ENCODE measurements at regions not wholly inside any gene's neighbourhood (a gene's known extent, or its start where the extent isn't known, plus 50 kb on each side); places are given as distances from the start of the nearest gene placed in this dataset.

- ChIA-PET CTCF (no interaction called here), POLR2A (no interaction called here)
- Mint-ChIP-seq H3K4me3 (no peak overlapping the region), H3K27me3 (ENCODE audit: low read depth) (peaks cover 72% of the 10 kb centered on the region), H3K36me3 (no peaks in the 10 kb centered on the region), H3K4me1 (peaks cover 32% of the 10 kb centered on the region), H3K27ac (no peak overlapping the region), H3K9me3 (no peaks in the 10 kb centered on the region)
- no peak for ATAC-seq
- TF ChIP-seq TCF7 (CRISPR knock-in tag; IDR thresholded peaks at IDR 0.05; ENCODE audit: low read depth): no peak
- no peak for TF ChIP-seq SMAD3 (CRISPR knock-in tag; IDR thresholded peaks at IDR 0.05; ENCODE audit: borderline replicate concordance)
- DNase-seq (ENCODE audit: low spot score): no peak
Observed at GRCh38 chr13:61204025-61204424, 211.6 kb downstream of the PCDH20 start.

- TF ChIP-seq TEAD4 (CRISPR knock-in tag; IDR thresholded peaks at IDR 0.05) (no peak), ZNF423 (CRISPR knock-in tag; IDR thresholded peaks at IDR 0.05) (peak; percentile 61), ZNF219 (CRISPR knock-in tag; IDR thresholded peaks at IDR 0.05; ENCODE audit: borderline replicate concordance) (no peak), ZNF512 (CRISPR knock-in tag; IDR thresholded peaks at IDR 0.05; ENCODE audit: borderline replicate concordance) (no peak), E2F4 (CRISPR knock-in tag; IDR thresholded peaks at IDR 0.05; ENCODE audit: borderline replicate concordance, low read depth) (no peak), AFF4 (CRISPR knock-in tag; IDR thresholded peaks at IDR 0.05; ENCODE audit: borderline replicate concordance) (no peak)
- H3K9me3 Mint-ChIP-seq: no peaks in the 10 kb centered on the region
- peak; percentile 18 for DNase-seq (ENCODE audit: low spot score)
Observed at GRCh38 chr13:61202042-61202441, 213.6 kb downstream of the PCDH20 start.

GRCh38 chr13:61192826-61193225, 222.8 kb downstream of the PCDH20 start:
- H3K4me3 Mint-ChIP-seq: no peak overlapping the region
- peak; percentile 36 for ATAC-seq
- no peaks in the 10 kb centered on the region for H3K27me3 Mint-ChIP-seq (ENCODE audit: low read depth)
- peaks cover 5% of the 10 kb centered on the region for H3K9me3 Mint-ChIP-seq
- POLR2A ChIA-PET: no interaction called here
- 0 out of 2 replicates have a peak, but pooled peaks cover 4% of the 10 kb centered on the region for H3K36me3 Mint-ChIP-seq
- CTCF ChIA-PET: no interaction called here
- peaks cover 14% of the 10 kb centered on the region for H3K4me1 Mint-ChIP-seq
- DNase-seq (ENCODE audit: low spot score): no peak
- no peak overlapping the region for H3K27ac Mint-ChIP-seq
- TF ChIP-seq MLX (CRISPR knock-in tag; IDR thresholded peaks at IDR 0.05) (no peak), HMGA2 (CRISPR knock-in tag; IDR thresholded peaks at IDR 0.05) (no peak), GRHL2 (CRISPR knock-in tag; IDR thresholded peaks at IDR 0.05; ENCODE audit: insufficient replicate concordance, severe bottlenecking) (no peak), MAX (CRISPR knock-in tag; IDR thresholded peaks at IDR 0.05) (no peak), ZNF281 (CRISPR knock-in tag; IDR thresholded peaks at IDR 0.05) (no peak), FOXJ3 (CRISPR knock-in tag; IDR thresholded peaks at IDR 0.05; ENCODE audit: borderline replicate concordance) (no peak), NR3C1 (CRISPR knock-in tag; conservative IDR thresholded peaks at IDR 0.05; ENCODE audit: low read depth) (no peak), E2F1 (CRISPR knock-in tag; IDR thresholded peaks at IDR 0.05) (no peak), MXD4 (CRISPR knock-in tag; IDR thresholded peaks at IDR 0.05; ENCODE audit: borderline replicate concordance) (no peak), IRF2 (CRISPR knock-in tag; IDR thresholded peaks at IDR 0.05; ENCODE audit: borderline replicate concordance, low read depth) (no peak), ZNF138 (CRISPR knock-in tag; conservative IDR thresholded peaks at IDR 0.05) (no peak), GTF2I (CRISPR knock-in tag; conservative IDR thresholded peaks at IDR 0.05) (no peak), JAZF1 (CRISPR knock-in tag; IDR thresholded peaks at IDR 0.05) (no peak)

More at GRCh38 chr13:61202042-61202441, 213.6 kb downstream of the PCDH20 start:
- Mint-ChIP-seq H3K4me3 (no peak overlapping the region), H3K27me3 (ENCODE audit: low read depth) (peaks cover 75% of the 10 kb centered on the region), H3K36me3 (no peaks in the 10 kb centered on the region), H3K27ac (no peak overlapping the region), H3K4me1 (peaks cover 32% of the 10 kb centered on the region)
- CTCF ChIA-PET: interaction anchor here (0.6 to 1.3 kb wide), 3 partner anchors 53 to 637 kb away, joined by 3 to 8 read pairs (median 4); no protein-coding TSS in a partner anchor
- peak; percentile 92 for ATAC-seq
- POLR2A ChIA-PET: no interaction called here

All from WTC11 (cell line).